Panc1 (cell line): ENCODE measurements at regions not wholly inside any gene's neighbourhood (a gene's known extent, or its start where the extent isn't known, plus 50 kb on each side); places are given as distances from the start of the nearest gene placed in this dataset.

Experiments
- ATAC-seq: fragments of 200-7000 bp; cut with Tn5 transposase; 2 replicates; pipeline ENCODE4 v1.9.1; 2020; ENCODE audit warnings: mild to moderate bottlenecking, moderate library complexity
- BruUV-seq: library from RNA; stranded (reverse); fragments of 400-500 nt; replicated peaks from 2 replicates; lab custom pipeline; 2021; lab: Mats Ljungman, UMichigan
- CTCF ChIA-PET: fragments of 300-600 bp; sonication (Branson Sonifier 250); formaldehyde crosslinking; loops from one replicate; lab custom pipeline; 2022; ENCODE audit warnings: antibody characterized with exemption; lab: Charles Lee
- POLR2A ChIA-PET: fragments of 300-600 bp; sonication (Branson Sonifier 250); formaldehyde crosslinking; loops from one replicate; lab custom pipeline; 2022; ENCODE audit warnings: antibody characterized with exemption; lab: Charles Lee
- DNase-seq: peaks from one replicate; pipeline ENCODE4 v3.0.0-alpha.2; 2010; ENCODE audit warnings: low read depth, low spot score
- H3K27ac ChIP-seq: 2 replicates; pipeline ENCODE4 v1.5.1; 2011; ENCODE audit warnings: mild to moderate bottlenecking, low read length, inconsistent platforms
- H3K27me3 ChIP-seq: fragments of 200-500 bp; sonication (Bioruptor generic); 2 replicates; pipeline ENCODE4 v1.6.0; 2014; ENCODE audit warnings: low read length, inconsistent platforms; ENCODE audit not compliant: control insufficient read depth, insufficient read depth
- H3K36me3 ChIP-seq: fragments of 200-500 bp; sonication (Bioruptor generic); 2 replicates; pipeline ENCODE4 v1.5.1; 2014; ENCODE audit warnings: inconsistent platforms, mild to moderate bottlenecking, low read length, moderate library complexity; ENCODE audit not compliant: control insufficient read depth, insufficient read depth
- H3K4me1 ChIP-seq: 2 replicates; pipeline ENCODE4 v1.5.1; 2011; ENCODE audit warnings: inconsistent platforms, mild to moderate bottlenecking, low read length, moderate library complexity; ENCODE audit not compliant: control insufficient read depth, insufficient read depth
- H3K4me3 ChIP-seq, 2 experiments: 2 replicates each; pipeline ENCODE4 v1.5.1; 2011 to 2012; ENCODE audit warnings: low read depth in 2 of 2, low read length in 2 of 2, mild to moderate bottlenecking in 2 of 2, inconsistent platforms in 1 of 2, moderate library complexity in 1 of 2
- H3K9me3 ChIP-seq: fragments of 200-500 bp; sonication (Bioruptor generic); 2 replicates; pipeline ENCODE4 v1.5.1; 2014; ENCODE audit warnings: low read depth, mild to moderate bottlenecking, inconsistent platforms, low read length, moderate library complexity; ENCODE audit not compliant: control insufficient read depth, insufficient read depth
- POLR2AphosphoS5 ChIP-seq: IDR thresholded peaks from 2 replicates; pipeline ENCODE4 v1.6.1; 2012; ENCODE audit warnings: mild to moderate bottlenecking, low read depth, low read length, moderate library complexity
- SIN3A ChIP-seq: IDR thresholded peaks from 2 replicates; pipeline ENCODE4 v1.6.1; 2012; ENCODE audit warnings: low read depth, mild to moderate bottlenecking, low read length, moderate library complexity, borderline replicate concordance; ENCODE audit not compliant: insufficient read depth
- TCF7L2 ChIP-seq: IDR thresholded peaks from 2 replicates; pipeline ENCODE4 v1.6.1; 2011; ENCODE audit warnings: mild to moderate bottlenecking, low read depth, low read length, inconsistent platforms
- in situ Hi-C: cut with HindIII; loops from 2 replicates; pipeline ENCODE4 v1.10.0; 2016; ENCODE audit warnings: low sequenced_read_pairs, low pct_unique_long_range_greater_than_20kb
- intact Hi-C: fragments of 100-400 bp; cut with micrococcal nuclease; formaldehyde crosslinking; loops from one replicate; pipeline ENCODE4 v1.10.0; 2022; ENCODE audit not compliant: unreplicated experiment
- TF ChIP-seq, protein P1 (sequence below), 2 experiments: IDR thresholded peaks; 2 replicates each; pipeline ENCODE4 v1.6.1; 2011 to 2012; ENCODE audit warnings: low read depth in 2 of 2, control low read depth in 1 of 2, low read length in 1 of 2, mild to moderate bottlenecking in 1 of 2, moderate library complexity in 1 of 2; ENCODE audit not compliant: insufficient read depth in 1 of 2
- TF ChIP-seq, protein P2 (sequence below): fragments of 450-650 bp; IDR thresholded peaks from 2 replicates; pipeline ENCODE4 v1.5.1; 2017; ENCODE audit warnings: mild to moderate bottlenecking

DNA sequence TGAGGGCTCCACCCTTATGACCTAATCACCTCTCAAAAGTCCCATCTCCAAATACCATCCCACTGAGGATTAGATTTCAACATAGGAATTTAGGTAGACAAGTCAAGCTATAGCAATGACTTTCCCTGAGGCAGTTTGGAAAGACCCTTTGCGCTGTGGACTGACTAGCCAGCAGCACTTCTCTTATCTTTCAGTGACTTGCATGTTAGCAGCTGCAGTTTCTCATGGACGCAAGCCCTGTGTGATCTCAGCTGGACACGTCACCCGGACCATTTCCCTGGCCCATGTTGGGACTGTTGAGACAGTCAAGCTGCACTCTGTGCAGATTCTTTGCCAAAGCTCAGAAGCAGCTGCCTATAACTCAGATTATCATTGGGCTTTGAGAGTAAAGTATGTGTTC lies 408.1 kb upstream of the USP24 start:
- ChIA-PET POLR2A (no interaction called here), CTCF (no interaction called here)
- BruUV-seq = no TSS peak
- Histone ChIP-seq H3K27me3 (no peaks in the 10 kb centered on the region), H3K9me3 (no peaks in the 10 kb centered on the region), H3K4me3 (no peak overlapping the region), H3K4me1 (no peaks in the 10 kb centered on the region), H3K36me3 (no peaks in the 10 kb centered on the region), H3K27ac (no peak overlapping the region)
- ATAC-seq (no peak), DNase-seq (no peak)
- TF ChIP-seq POLR2AphosphoS5 (no peak), TCF7L2 (no peak), SIN3A (no peak)
- TF ChIP-seq, protein P1, sequence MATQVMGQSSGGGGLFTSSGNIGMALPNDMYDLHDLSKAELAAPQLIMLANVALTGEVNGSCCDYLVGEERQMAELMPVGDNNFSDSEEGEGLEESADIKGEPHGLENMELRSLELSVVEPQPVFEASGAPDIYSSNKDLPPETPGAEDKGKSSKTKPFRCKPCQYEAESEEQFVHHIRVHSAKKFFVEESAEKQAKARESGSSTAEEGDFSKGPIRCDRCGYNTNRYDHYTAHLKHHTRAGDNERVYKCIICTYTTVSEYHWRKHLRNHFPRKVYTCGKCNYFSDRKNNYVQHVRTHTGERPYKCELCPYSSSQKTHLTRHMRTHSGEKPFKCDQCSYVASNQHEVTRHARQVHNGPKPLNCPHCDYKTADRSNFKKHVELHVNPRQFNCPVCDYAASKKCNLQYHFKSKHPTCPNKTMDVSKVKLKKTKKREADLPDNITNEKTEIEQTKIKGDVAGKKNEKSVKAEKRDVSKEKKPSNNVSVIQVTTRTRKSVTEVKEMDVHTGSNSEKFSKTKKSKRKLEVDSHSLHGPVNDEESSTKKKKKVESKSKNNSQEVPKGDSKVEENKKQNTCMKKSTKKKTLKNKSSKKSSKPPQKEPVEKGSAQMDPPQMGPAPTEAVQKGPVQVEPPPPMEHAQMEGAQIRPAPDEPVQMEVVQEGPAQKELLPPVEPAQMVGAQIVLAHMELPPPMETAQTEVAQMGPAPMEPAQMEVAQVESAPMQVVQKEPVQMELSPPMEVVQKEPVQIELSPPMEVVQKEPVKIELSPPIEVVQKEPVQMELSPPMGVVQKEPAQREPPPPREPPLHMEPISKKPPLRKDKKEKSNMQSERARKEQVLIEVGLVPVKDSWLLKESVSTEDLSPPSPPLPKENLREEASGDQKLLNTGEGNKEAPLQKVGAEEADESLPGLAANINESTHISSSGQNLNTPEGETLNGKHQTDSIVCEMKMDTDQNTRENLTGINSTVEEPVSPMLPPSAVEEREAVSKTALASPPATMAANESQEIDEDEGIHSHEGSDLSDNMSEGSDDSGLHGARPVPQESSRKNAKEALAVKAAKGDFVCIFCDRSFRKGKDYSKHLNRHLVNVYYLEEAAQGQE (IDR thresholded peaks at IDR 0.05; ENCODE audit: insufficient read depth in 1 of 2, low read depth in 2 of 2, low read length in 1 of 2) = no peak
- TF ChIP-seq, protein P2, sequence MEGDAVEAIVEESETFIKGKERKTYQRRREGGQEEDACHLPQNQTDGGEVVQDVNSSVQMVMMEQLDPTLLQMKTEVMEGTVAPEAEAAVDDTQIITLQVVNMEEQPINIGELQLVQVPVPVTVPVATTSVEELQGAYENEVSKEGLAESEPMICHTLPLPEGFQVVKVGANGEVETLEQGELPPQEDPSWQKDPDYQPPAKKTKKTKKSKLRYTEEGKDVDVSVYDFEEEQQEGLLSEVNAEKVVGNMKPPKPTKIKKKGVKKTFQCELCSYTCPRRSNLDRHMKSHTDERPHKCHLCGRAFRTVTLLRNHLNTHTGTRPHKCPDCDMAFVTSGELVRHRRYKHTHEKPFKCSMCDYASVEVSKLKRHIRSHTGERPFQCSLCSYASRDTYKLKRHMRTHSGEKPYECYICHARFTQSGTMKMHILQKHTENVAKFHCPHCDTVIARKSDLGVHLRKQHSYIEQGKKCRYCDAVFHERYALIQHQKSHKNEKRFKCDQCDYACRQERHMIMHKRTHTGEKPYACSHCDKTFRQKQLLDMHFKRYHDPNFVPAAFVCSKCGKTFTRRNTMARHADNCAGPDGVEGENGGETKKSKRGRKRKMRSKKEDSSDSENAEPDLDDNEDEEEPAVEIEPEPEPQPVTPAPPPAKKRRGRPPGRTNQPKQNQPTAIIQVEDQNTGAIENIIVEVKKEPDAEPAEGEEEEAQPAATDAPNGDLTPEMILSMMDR = no peak
- intact Hi-C loops (no loop called here), in situ Hi-C loops (no loop called here)

DNA sequence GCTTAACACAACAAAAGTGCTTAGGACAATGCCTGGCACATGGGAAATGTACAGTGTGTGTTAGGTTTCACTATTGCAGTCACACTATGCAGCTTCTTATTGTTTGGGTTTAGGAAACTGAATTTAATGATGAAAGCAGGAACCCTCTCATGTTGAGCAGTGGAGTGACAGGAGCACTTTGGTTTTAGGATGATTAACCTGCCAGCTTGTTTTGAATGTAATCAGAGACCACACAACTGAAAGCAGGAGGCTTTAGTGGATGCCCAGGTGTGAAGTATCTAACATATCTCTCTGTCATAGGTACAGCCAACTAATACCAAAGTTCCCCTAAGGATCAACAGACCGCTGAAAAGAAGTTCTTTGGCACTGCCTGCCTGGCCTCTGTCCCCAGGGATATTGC lies 406.9 kb upstream of the USP24 start:
- TF ChIP-seq, protein P2 = no peak
- TF ChIP-seq, protein P1 (IDR thresholded peaks at IDR 0.05; ENCODE audit: insufficient read depth in 1 of 2, low read depth in 2 of 2, low read length in 1 of 2) = no peak
- TF ChIP-seq POLR2AphosphoS5 (no peak), SIN3A (no peak), TCF7L2 (no peak)
- Histone ChIP-seq H3K27me3 (no peaks in the 10 kb centered on the region), H3K4me3 (no peak overlapping the region), H3K9me3 (no peaks in the 10 kb centered on the region), H3K27ac (no peak overlapping the region), H3K36me3 (no peaks in the 10 kb centered on the region), H3K4me1 (no peaks in the 10 kb centered on the region)
- POLR2A ChIA-PET = no interaction called here
- intact Hi-C loops = no loop called here
- in situ Hi-C loops = no loop called here
- ATAC-seq (no peak), DNase-seq (no peak)
- CTCF ChIA-PET = no interaction called here
- BruUV-seq = no TSS peak
